IMR-90 (cell line): ENCODE measurements at regions not wholly inside any gene's neighbourhood (a gene's known extent, or its start where the extent isn't known, plus 50 kb on each side); places are given as distances from the start of the nearest gene placed in this dataset.

ENCODE experiments used
- ATAC-seq: fragments of 200-7000 bp; cut with Tn5 transposase; 2 replicates; pipeline ENCODE4 v1.9.1; 2020; ENCODE audit warnings: low read depth, mild to moderate bottlenecking, moderate library complexity
- BruUV-seq: library from RNA; stranded (reverse); fragments of 400-500 nt; replicated peaks from 2 replicates; lab custom pipeline; 2021; lab: Mats Ljungman, UMichigan
- CTCF ChIA-PET: fragments of 300-600 bp; formaldehyde crosslinking; extraction: SDS; loops from one replicate; lab custom pipeline; 2021; ENCODE audit warnings: antibody characterized with exemption; lab: Yijun Ruan, JAX
- POLR2A ChIA-PET: fragments of 300-600 bp; sonication (Branson Sonifier 250); formaldehyde crosslinking; loops from one replicate; lab custom pipeline; 2022; ENCODE audit warnings: antibody characterized with exemption; ENCODE audit not compliant: unreplicated experiment; lab: Charles Lee
- DNase-seq: peaks from one replicate; pipeline ENCODE4 v3.0.0; 2013
- H2AFZ ChIP-seq: replicated peaks from 2 replicates; pipeline ENCODE3; 2013; ENCODE audit warnings: low read length, mild to moderate bottlenecking; ENCODE audit not compliant: poor library complexity
- H2AK5ac ChIP-seq: 2 replicates; pipeline ENCODE4 v1.6.1; 2013; ENCODE audit warnings: low read depth, low read length, inconsistent platforms
- H2AK9ac ChIP-seq: replicated peaks from 2 replicates; pipeline ENCODE3; 2013; ENCODE audit warnings: mild to moderate bottlenecking, low read depth, low read length, moderate library complexity; ENCODE audit not compliant: poor library complexity
- H2BK120ac ChIP-seq: 2 replicates; pipeline ENCODE4 v1.6.1; 2013; ENCODE audit warnings: low read depth, low read length, inconsistent platforms
- H2BK15ac ChIP-seq: 3 replicates; pipeline ENCODE4 v1.6.1; 2013; ENCODE audit warnings: low read depth, low read length, inconsistent platforms
- H2BK20ac ChIP-seq: 2 replicates; pipeline ENCODE4 v1.6.1; 2013; ENCODE audit warnings: low read depth, mild to moderate bottlenecking, inconsistent platforms, low read length, moderate library complexity
- H2BK5ac ChIP-seq: 2 replicates; pipeline ENCODE4 v1.6.1; 2013; ENCODE audit warnings: mild to moderate bottlenecking, low read depth, low read length, inconsistent platforms; ENCODE audit not compliant: poor library complexity, severe bottlenecking
- H3K14ac ChIP-seq: replicated peaks from 2 replicates; pipeline ENCODE4 v1.6.1; 2013; ENCODE audit warnings: low read depth, low read length, inconsistent platforms
- H3K18ac ChIP-seq: 2 replicates; pipeline ENCODE4 v1.6.1; 2013; ENCODE audit warnings: low read depth, low read length, control low read depth
- H3K23ac ChIP-seq: 2 replicates; pipeline ENCODE4 v1.6.1; 2013; ENCODE audit warnings: low read depth, low read length, inconsistent platforms
- H3K27ac ChIP-seq: 2 replicates; pipeline ENCODE4 v1.5.1; 2013; ENCODE audit warnings: mild to moderate bottlenecking, control low read depth, low read length; ENCODE audit not compliant: insufficient read depth
- H3K27me3 ChIP-seq: 2 replicates; pipeline ENCODE4 v1.6.1; 2013; ENCODE audit warnings: low read length; ENCODE audit not compliant: control insufficient read depth, insufficient read depth
- H3K36me3 ChIP-seq: 2 replicates; pipeline ENCODE4 v1.6.1; 2013; ENCODE audit warnings: low read length, mixed read lengths; ENCODE audit not compliant: control insufficient read depth, insufficient read depth
- H3K4ac ChIP-seq: 2 replicates; pipeline ENCODE4 v1.6.1; 2013; ENCODE audit warnings: low read depth, low read length, inconsistent platforms
- H3K4me1 ChIP-seq: 2 replicates; pipeline ENCODE4 v1.6.1; 2013; ENCODE audit warnings: low read length, mixed read lengths; ENCODE audit not compliant: control insufficient read depth, insufficient read depth
- H3K4me2 ChIP-seq: 2 replicates; pipeline ENCODE4 v1.6.1; 2013; ENCODE audit warnings: low read depth, mild to moderate bottlenecking, control low read depth, low read length, moderate library complexity
- H3K4me3 ChIP-seq: 2 replicates; pipeline ENCODE4 v1.5.1; 2013; ENCODE audit warnings: low read depth, mild to moderate bottlenecking, control low read depth, low read length, moderate library complexity; ENCODE audit not compliant: insufficient read depth
- H3K56ac ChIP-seq: 2 replicates; pipeline ENCODE4 v1.6.1; 2013; ENCODE audit warnings: low read length, inconsistent platforms; ENCODE audit not compliant: insufficient read depth; ENCODE audit errors: extremely low read depth
- H3K79me1 ChIP-seq, 2 experiments: 2 replicates each; pipeline ENCODE4 v1.6.1; 2013; ENCODE audit warnings: low read length in 2 of 2, inconsistent platforms in 1 of 2, low read depth in 1 of 2
- H3K9ac ChIP-seq: 2 replicates; pipeline ENCODE4 v1.6.1; 2013; ENCODE audit warnings: low read depth, low read length, control low read depth
- H3K9me1 ChIP-seq: 2 replicates; pipeline ENCODE4 v1.6.1; 2013; ENCODE audit warnings: low read length, inconsistent platforms; ENCODE audit not compliant: insufficient read depth
- H3K9me3 ChIP-seq: 2 replicates; pipeline ENCODE4 v1.6.1; 2013; ENCODE audit warnings: low read length; ENCODE audit not compliant: control insufficient read depth, insufficient read depth
- H4K20me1 ChIP-seq: 2 replicates; pipeline ENCODE4 v1.6.1; 2013; ENCODE audit warnings: low read length, inconsistent platforms; ENCODE audit not compliant: insufficient read depth
- H4K5ac ChIP-seq: 2 replicates; pipeline ENCODE4 v1.6.1; 2013; ENCODE audit warnings: mild to moderate bottlenecking, low read depth, low read length, control low read depth
- H4K8ac ChIP-seq, 2 experiments: 2 replicates each; pipeline ENCODE4 v1.6.1; 2013; ENCODE audit warnings: low read depth in 2 of 2, low read length in 2 of 2, control low read depth in 1 of 2, inconsistent platforms in 1 of 2
- H4K91ac ChIP-seq: 2 replicates; pipeline ENCODE4 v1.6.1; 2013; ENCODE audit warnings: low read depth, low read length, inconsistent platforms; ENCODE audit not compliant: insufficient read depth
- CEBPB ChIP-seq: IDR thresholded peaks from 2 replicates; pipeline ENCODE4 v1.6.1; 2012; ENCODE audit warnings: low read depth, low read length, improper control_type of control experiment
- NFE2L2 ChIP-seq: fragments of 150-350 bp; IDR thresholded peaks from 2 replicates; pipeline ENCODE4 v1.6.1; 2016; ENCODE audit warnings: low read depth, mild to moderate bottlenecking, low read length
- WGBS, 2 experiments: methylation state at CpG; one replicate each; pipeline versions ENCODE4 v1.1.5 to v1.1.7; 2013; ENCODE audit warnings: missing lambda C conversion rate in 2 of 2; ENCODE audit not compliant: insufficient read length in 1 of 2; ENCODE audit errors: extremely low coverage in 2 of 2; 5-methylcytosine and 5-hydroxymethylcytosine counted together
- dilution Hi-C: fragments of 300-500 bp; cut with HindIII; formaldehyde crosslinking; loops from one replicate; pipeline ENCODE4 v1.14.3; 2018; ENCODE audit warnings: low sequenced_read_pairs; ENCODE audit not compliant: unreplicated experiment
- in situ Hi-C: fragments of 300-500 bp; cut with MboI; formaldehyde crosslinking; loops from 3 replicates; pipeline ENCODE4 v1.14.3; 2019; ENCODE audit warnings: low sequenced_read_pairs, inconsistent platforms, mixed read lengths
- intact Hi-C: fragments of 100-400 bp; cut with micrococcal nuclease; formaldehyde crosslinking; loops from 2 replicates; pipeline ENCODE4 v1.10.0; 2022

DNA sequence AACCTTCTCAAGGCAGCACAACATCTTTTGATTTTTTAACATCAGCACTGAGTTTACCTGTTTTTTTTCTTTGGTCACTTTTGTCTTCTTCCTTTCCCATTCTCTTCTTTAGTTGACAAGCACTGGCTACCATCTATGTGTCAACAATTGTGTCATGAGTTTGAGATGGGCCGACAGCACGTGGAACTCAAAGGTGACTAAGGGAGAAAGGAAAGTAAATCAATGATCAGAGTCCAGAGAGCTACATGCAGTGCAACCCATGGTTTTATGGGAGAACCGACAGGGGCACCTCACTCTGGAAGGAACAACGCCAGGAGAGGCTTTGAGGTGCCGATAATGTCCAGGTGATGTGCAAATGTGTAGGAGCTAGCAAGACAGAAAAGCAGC, 755.5 kb downstream of the RNF144A start:
- H3K36me3 ChIP-seq = no peaks in the 10 kb centered on the region
- H3K4ac ChIP-seq = no peak overlapping the region
- POLR2A ChIA-PET = no interaction called here
- no peak overlapping the region for H3K23ac ChIP-seq
- no peak overlapping the region for H3K27ac ChIP-seq
- no peak overlapping the region for H3K4me3 ChIP-seq
- no peaks in the 10 kb centered on the region for H3K9me1 ChIP-seq
- no peak overlapping the region for H2BK120ac ChIP-seq
- H3K9ac ChIP-seq = no peak overlapping the region
- H4K8ac ChIP-seq = no peak overlapping the region
- H2AK9ac ChIP-seq = no peak overlapping the region
- dilution Hi-C loops (no loop called here), in situ Hi-C loops (no loop called here), intact Hi-C loops (no loop called here)
- H3K79me1 ChIP-seq = no peaks in the 10 kb centered on the region
- no peak overlapping the region for H4K5ac ChIP-seq
- no peak overlapping the region for H3K4me2 ChIP-seq
- H3K9me3 ChIP-seq = no peaks in the 10 kb centered on the region
- H3K56ac ChIP-seq = no peak overlapping the region
- no peak overlapping the region for H4K91ac ChIP-seq
- H2BK5ac ChIP-seq = no peak overlapping the region
- H2BK20ac ChIP-seq = no peak overlapping the region
- BruUV-seq = no TSS peak
- CTCF ChIA-PET = interaction anchor here (0.6 kb wide), 3 partner anchors 23 to 851 kb away, joined by 3 to 4 read pairs (median 3); no protein-coding TSS in a partner anchor
- no peak overlapping the region for H2AFZ ChIP-seq
- DNase-seq = no peak
- no peak overlapping the region for H2BK15ac ChIP-seq
- TF ChIP-seq NFE2L2 (no peak), CEBPB (no peak)
- no peak for ATAC-seq
- no peak overlapping the region for H2AK5ac ChIP-seq
- no peaks in the 10 kb centered on the region for H3K4me1 ChIP-seq
- H3K14ac ChIP-seq = no peak overlapping the region
- H3K27me3 ChIP-seq = no peaks in the 10 kb centered on the region
- no peaks in the 10 kb centered on the region for H4K20me1 ChIP-seq
- WGBS, 2 experiments = 64% methylated on average over 5 of the region's 5 CpGs; no CpG with 5 or more reads in 1 of the 2 experiments
- H3K18ac ChIP-seq = no peak overlapping the region
